Thyroid gland (tissue), 4 donors: ENCODE measurements at regions not wholly inside any gene's neighbourhood (a gene's known extent, or its start where the extent isn't known, plus 50 kb on each side); places are given as distances from the start of the nearest gene placed in this dataset.

ENCODE experiments used
- DNase-seq, 2 donors: peaks; one replicate each; pipeline ENCODE4 v3.0.0-alpha.2; 2019
- H3K27ac ChIP-seq, 3 donors: fragments of 200-600 bp; sonication (generic); 1 replicate in 2 of 3; 2 replicates in 1 of 3; pipeline ENCODE4 v1.5.1; 2016 to 2019; ENCODE audit warnings: mild to moderate bottlenecking in 1 of 3, moderate library complexity in 1 of 3
- H3K27me3 ChIP-seq: fragments of 200-600 bp; sonication (generic); one replicate; pipeline ENCODE4 v1.5.1; 2019
- H3K36me3 ChIP-seq, 2 donors: fragments of 200-600 bp; sonication (generic); one replicate each; pipeline ENCODE4 v1.5.1; 2016 to 2019
- H3K4me1 ChIP-seq, 2 donors: fragments of 200-600 bp; sonication (generic); one replicate each; pipeline ENCODE4 v1.5.1; 2017 to 2019
- H3K4me3 ChIP-seq, 3 donors: fragments of 200-600 bp; sonication (generic); replicated peaks in 1 of 3; 1 replicate in 2 of 3; 2 replicates in 1 of 3; pipeline ENCODE4 v1.5.1; 2016; ENCODE audit warnings: mild to moderate bottlenecking in 1 of 3
- H3K9me3 ChIP-seq: fragments of 200-600 bp; sonication (generic); one replicate; pipeline ENCODE4 v1.5.1; 2017
- POLR2A ChIP-seq, 2 donors: fragments of 450-650 bp; IDR thresholded peaks; one replicate each; pipeline ENCODE4 v1.6.1; 2017; ENCODE audit warnings: antibody characterized with exemption in 2 of 2, mild to moderate bottlenecking in 2 of 2, moderate library complexity in 1 of 2
- WGBS, 2 donors: methylation state at CpG; one replicate each; pipeline ENCODE4 v1.1.5; 2017; 5-methylcytosine and 5-hydroxymethylcytosine counted together
- intact Hi-C: fragments of 100-400 bp; cut with DNase I; formaldehyde crosslinking; loops from one replicate; pipeline ENCODE4 v1.15.1; 2023
- TF ChIP-seq, protein P1 (sequence below), 6 experiments: fragments of 200-600 bp in 3 of 6; fragments of 450-650 bp in 3 of 6; sonication (generic) in 3 of 6; IDR thresholded peaks; one replicate each; pipeline ENCODE4 v1.5.1; 2016 to 2019; ENCODE audit warnings: antibody characterized with exemption in 6 of 6, mild to moderate bottlenecking in 2 of 6, inconsistent platforms in 1 of 6, moderate library complexity in 1 of 6

GRCh38 chr10:109428775-109429491 lies 494.4 kb downstream of the XPNPEP1 start:
- 81 to 86% methylated on average over 3 of the region's 3 CpGs for WGBS, 2 donors
- no peaks in the 10 kb centered on the region for H3K36me3 ChIP-seq
- no peaks in the 10 kb centered on the region for H3K27me3 ChIP-seq
- peaks cover 0 to 4% of the 10 kb centered on the region in 2 donors for H3K4me1 ChIP-seq
- H3K27ac ChIP-seq, result no peak overlapping the region
- no peak overlapping the region for H3K4me3 ChIP-seq
- H3K9me3 ChIP-seq, result no peaks in the 10 kb centered on the region
- intact Hi-C loops, result no loop called here
- TF ChIP-seq POLR2A (IDR thresholded peaks at IDR 0.05), result no peak
- TF ChIP-seq, protein P1, sequence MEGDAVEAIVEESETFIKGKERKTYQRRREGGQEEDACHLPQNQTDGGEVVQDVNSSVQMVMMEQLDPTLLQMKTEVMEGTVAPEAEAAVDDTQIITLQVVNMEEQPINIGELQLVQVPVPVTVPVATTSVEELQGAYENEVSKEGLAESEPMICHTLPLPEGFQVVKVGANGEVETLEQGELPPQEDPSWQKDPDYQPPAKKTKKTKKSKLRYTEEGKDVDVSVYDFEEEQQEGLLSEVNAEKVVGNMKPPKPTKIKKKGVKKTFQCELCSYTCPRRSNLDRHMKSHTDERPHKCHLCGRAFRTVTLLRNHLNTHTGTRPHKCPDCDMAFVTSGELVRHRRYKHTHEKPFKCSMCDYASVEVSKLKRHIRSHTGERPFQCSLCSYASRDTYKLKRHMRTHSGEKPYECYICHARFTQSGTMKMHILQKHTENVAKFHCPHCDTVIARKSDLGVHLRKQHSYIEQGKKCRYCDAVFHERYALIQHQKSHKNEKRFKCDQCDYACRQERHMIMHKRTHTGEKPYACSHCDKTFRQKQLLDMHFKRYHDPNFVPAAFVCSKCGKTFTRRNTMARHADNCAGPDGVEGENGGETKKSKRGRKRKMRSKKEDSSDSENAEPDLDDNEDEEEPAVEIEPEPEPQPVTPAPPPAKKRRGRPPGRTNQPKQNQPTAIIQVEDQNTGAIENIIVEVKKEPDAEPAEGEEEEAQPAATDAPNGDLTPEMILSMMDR (IDR thresholded peaks at IDR 0.05), result no peak
- no peak for DNase-seq

DNA sequence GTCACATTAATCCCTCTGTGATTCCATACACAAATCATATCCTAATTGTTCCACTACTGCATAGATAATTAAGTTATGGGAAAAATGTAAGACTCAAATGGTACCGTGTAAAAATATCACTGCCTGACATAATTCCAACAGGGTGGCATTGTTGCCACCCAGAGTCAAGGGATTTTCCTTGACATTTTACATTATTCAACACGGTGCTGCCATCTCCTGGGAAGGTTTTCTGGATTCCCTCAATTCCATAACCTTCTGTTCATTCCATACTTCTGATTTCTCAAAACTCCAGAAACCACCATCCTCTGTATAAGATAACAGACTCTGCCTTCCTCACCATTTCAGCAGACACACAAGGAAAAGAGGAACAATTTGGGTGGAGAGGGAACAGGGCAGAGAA lies 495.9 kb downstream of the XPNPEP1 start:
- WGBS, 2 donors, result 80 to 83% methylated on average over 2 of the region's 2 CpGs
- H3K27ac ChIP-seq, result no peak overlapping the region
- no peaks in the 10 kb centered on the region for H3K9me3 ChIP-seq
- intact Hi-C loops, result no loop called here
- no peak overlapping the region for H3K4me3 ChIP-seq
- DNase-seq, result no peak
- H3K4me1 ChIP-seq, result peaks cover 0 to 4% of the 10 kb centered on the region in 2 donors
- TF ChIP-seq, protein P1 (IDR thresholded peaks at IDR 0.05), result no peak
- TF ChIP-seq POLR2A (IDR thresholded peaks at IDR 0.05), result no peak
- H3K36me3 ChIP-seq, result no peaks in the 10 kb centered on the region
- H3K27me3 ChIP-seq, result no peaks in the 10 kb centered on the region

DNA sequence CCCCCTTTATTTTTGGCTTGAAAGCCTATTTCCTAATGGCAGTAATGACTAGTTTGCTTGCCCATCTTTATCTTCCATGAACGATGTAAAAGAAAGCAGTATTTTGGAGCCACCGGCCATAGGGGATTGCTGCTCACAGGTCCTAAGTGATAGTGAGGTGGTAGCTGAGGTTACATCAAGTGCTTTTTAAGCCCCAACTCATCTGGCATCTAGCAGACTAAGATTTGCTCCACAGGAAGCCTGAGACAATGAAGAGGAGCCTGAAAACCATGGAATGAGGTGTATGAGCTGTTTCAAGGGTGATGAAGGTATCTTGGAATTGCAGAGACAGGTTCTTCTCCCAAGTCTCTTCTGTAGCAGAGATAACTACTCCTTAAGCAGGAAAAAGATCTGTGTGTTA lies 496.3 kb downstream of the XPNPEP1 start:
- no peak for DNase-seq
- H3K4me1 ChIP-seq, result peaks cover 0 to 4% of the 10 kb centered on the region in 2 donors
- no peaks in the 10 kb centered on the region for H3K36me3 ChIP-seq
- no peaks in the 10 kb centered on the region for H3K27me3 ChIP-seq
- intact Hi-C loops, result no loop called here
- no peak overlapping the region for H3K27ac ChIP-seq
- H3K4me3 ChIP-seq, result no peak overlapping the region
- H3K9me3 ChIP-seq, result no peaks in the 10 kb centered on the region
- 84 to 90% methylated on average over 2 of the region's 2 CpGs for WGBS, 2 donors
- TF ChIP-seq POLR2A (IDR thresholded peaks at IDR 0.05), result no peak
- TF ChIP-seq, protein P1 (IDR thresholded peaks at IDR 0.05), result no peak

DNA sequence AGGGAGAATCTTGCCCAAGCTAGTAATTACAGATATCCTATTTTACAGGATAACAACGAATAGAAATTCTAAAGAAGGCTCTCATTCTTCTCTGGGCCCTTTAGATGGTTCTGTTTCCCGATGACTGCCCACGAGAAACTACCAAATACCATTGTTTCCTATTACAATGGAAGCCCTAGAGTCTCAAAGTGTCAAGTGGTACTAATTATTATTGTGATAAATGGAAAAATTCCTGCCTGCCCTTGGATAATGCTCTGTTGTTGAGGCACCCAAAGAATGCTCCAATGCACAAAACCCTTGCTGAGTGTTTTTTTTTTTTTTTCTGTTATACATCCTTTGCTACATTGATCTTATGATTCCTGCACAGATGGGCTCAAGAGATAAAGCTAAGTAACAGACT lies 504.5 kb downstream of the XPNPEP1 start:
- WGBS, 2 donors, result 74 to 75% methylated on average over 3 of the region's 3 CpGs
- no peaks in the 10 kb centered on the region for H3K9me3 ChIP-seq
- H3K27ac ChIP-seq, result no peak overlapping the region
- no peak for DNase-seq
- no peak for TF ChIP-seq POLR2A (IDR thresholded peaks at IDR 0.05)
- TF ChIP-seq, protein P1 (IDR thresholded peaks at IDR 0.05), result no peak
- no peaks in the 10 kb centered on the region for H3K36me3 ChIP-seq
- H3K4me3 ChIP-seq, result no peak overlapping the region
- H3K27me3 ChIP-seq, result no peaks in the 10 kb centered on the region
- intact Hi-C loops, result no loop called here
- H3K4me1 ChIP-seq, result no peaks in the 10 kb centered on the region

GRCh38 chr10:109417803-109418202 lies 505.5 kb downstream of the XPNPEP1 start:
- WGBS, 2 donors, result 64 to 71% methylated on average over 4 of the region's 4 CpGs
- Histone ChIP-seq H3K4me1 (no peaks in the 10 kb centered on the region), H3K9me3 (no peaks in the 10 kb centered on the region), H3K4me3 (no peak overlapping the region), H3K27ac (no peak overlapping the region), H3K27me3 (no peaks in the 10 kb centered on the region), H3K36me3 (no peaks in the 10 kb centered on the region)
- no peak for TF ChIP-seq POLR2A (IDR thresholded peaks at IDR 0.05)
- TF ChIP-seq, protein P1 (IDR thresholded peaks at IDR 0.05), result no peak
- no peak for DNase-seq
- intact Hi-C loops, result no loop called here
